DND-41 (cell line): ENCODE measurements at regions not wholly inside any gene's neighbourhood (a gene's known extent, or its start where the extent isn't known, plus 50 kb on each side); places are given as distances from the start of the nearest gene placed in this dataset.

Source experiments
- EZH2 ChIP-seq: IDR thresholded peaks from 3 replicates; pipeline ENCODE4 v1.6.1; 2012; ENCODE audit warnings: borderline replicate concordance, low read depth, mild to moderate bottlenecking, moderate library complexity, low read length, inconsistent platforms; ENCODE audit not compliant: severe bottlenecking
- TF ChIP-seq, protein P1 (sequence below): IDR thresholded peaks from 2 replicates; pipeline ENCODE4 v1.5.1; 2012; ENCODE audit warnings: borderline replicate concordance, low read length, moderate library complexity, mild to moderate bottlenecking; ENCODE audit not compliant: poor library complexity, severe bottlenecking; ENCODE audit errors: extremely low read depth

- TF ChIP-seq, protein P1, sequence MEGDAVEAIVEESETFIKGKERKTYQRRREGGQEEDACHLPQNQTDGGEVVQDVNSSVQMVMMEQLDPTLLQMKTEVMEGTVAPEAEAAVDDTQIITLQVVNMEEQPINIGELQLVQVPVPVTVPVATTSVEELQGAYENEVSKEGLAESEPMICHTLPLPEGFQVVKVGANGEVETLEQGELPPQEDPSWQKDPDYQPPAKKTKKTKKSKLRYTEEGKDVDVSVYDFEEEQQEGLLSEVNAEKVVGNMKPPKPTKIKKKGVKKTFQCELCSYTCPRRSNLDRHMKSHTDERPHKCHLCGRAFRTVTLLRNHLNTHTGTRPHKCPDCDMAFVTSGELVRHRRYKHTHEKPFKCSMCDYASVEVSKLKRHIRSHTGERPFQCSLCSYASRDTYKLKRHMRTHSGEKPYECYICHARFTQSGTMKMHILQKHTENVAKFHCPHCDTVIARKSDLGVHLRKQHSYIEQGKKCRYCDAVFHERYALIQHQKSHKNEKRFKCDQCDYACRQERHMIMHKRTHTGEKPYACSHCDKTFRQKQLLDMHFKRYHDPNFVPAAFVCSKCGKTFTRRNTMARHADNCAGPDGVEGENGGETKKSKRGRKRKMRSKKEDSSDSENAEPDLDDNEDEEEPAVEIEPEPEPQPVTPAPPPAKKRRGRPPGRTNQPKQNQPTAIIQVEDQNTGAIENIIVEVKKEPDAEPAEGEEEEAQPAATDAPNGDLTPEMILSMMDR = no peak
- no peak for TF ChIP-seq EZH2
Observed at GRCh38 chr7:51693258-51693657, 376.6 kb upstream of the COBL start.
